ENCODE measurements at regions not wholly inside any gene's neighbourhood (a gene's known extent, or its start where the extent isn't known, plus 50 kb on each side); places are given as distances from the start of the nearest gene placed in this dataset.

DNA sequence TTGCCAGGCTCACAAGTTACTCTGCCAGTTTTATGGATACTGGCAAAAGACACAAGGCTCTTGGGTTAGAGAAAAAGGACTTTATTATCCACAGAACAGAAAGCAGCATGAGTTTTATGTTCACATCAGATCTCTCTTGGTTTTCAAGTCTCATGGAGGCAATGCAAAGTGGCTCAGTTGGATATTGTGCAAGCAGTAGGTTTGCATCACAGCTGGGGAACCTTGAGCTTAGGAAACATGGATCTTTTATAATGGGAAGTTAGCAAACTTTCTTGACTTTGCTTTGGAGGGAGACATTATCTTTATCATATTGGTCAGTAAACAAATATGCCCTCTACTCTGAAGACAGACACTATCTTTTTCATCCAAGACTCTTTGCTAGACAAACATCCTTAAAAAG lies 109.2 kb upstream of the GRPR start:
- Mint-ChIP-seq H3K27ac (no peak overlapping the region), H3K9me3 (no peaks in the 10 kb centered on the region), H3K4me3 (no peak overlapping the region), H3K36me3 (no peaks in the 10 kb centered on the region), H3K4me1 (ENCODE audit: low read depth in 2 of 2) (no peaks in the 10 kb centered on the region), H3K27me3 (peaks cover 0 to 22% of the 10 kb centered on the region in 2 donors)
- ATAC-seq, result no peak
- no peak for DNase-seq (ENCODE audit: low spot score)

DNA sequence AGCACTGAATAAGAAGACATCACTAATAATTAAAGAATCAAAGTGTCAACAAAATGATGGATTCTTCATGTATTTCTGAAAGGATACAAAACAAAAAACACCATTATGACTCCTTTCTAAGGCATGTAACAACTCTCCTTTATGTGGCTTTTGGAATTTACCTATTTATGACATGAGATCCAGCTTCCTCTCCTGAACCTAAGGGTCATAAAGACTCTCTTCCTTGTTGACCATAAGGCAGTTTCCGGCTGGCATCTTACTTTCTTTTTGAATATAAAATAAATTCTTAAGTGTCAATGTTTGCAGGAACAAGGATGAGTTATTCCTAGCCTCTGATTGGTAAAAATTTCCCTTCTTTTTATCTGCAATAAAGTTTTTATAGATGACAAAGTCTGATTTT lies 111.1 kb upstream of the GRPR start:
- H3K27me3 Mint-ChIP-seq, result peaks cover 0 to 28% of the 10 kb centered on the region in 2 donors
- DNase-seq (ENCODE audit: low spot score), result no peak
- H3K36me3 Mint-ChIP-seq, result no peaks in the 10 kb centered on the region
- no peak overlapping the region for H3K4me3 Mint-ChIP-seq
- ATAC-seq, result no peak
- H3K27ac Mint-ChIP-seq, result no peak overlapping the region
- no peaks in the 10 kb centered on the region for H3K4me1 Mint-ChIP-seq (ENCODE audit: low read depth in 2 of 2)
- no peaks in the 10 kb centered on the region for H3K9me3 Mint-ChIP-seq

DNA sequence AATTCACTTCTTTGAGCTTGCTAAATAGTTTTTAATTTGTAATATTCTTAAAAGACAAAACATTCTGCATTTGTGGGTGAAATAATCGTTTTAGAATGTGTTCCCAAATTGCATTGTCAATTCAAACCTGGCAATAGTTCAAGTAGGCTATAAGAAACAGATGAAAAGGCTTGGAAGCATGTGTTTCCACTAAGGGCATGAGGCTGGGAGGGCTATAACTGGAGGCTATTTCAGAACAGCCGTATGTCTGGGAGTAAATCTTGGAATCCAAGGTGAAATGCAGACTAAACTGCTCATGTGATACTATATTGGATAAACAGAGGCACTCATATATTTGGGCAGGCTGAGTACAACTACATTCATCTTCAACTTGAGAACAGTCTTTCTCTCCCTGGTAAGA lies 117.4 kb upstream of the GRPR start:
- DNase-seq (ENCODE audit: low spot score) (no peak), ATAC-seq (no peak)
- H3K9me3 Mint-ChIP-seq, result no peaks in the 10 kb centered on the region
- no peaks in the 10 kb centered on the region for H3K4me1 Mint-ChIP-seq (ENCODE audit: low read depth in 2 of 2)
- H3K27me3 Mint-ChIP-seq, result peaks cover 9 to 39% of the 10 kb centered on the region in 2 donors
- no peaks in the 10 kb centered on the region for H3K36me3 Mint-ChIP-seq
- H3K4me3 Mint-ChIP-seq, result no peak overlapping the region
- H3K27ac Mint-ChIP-seq, result no peak overlapping the region

DNA sequence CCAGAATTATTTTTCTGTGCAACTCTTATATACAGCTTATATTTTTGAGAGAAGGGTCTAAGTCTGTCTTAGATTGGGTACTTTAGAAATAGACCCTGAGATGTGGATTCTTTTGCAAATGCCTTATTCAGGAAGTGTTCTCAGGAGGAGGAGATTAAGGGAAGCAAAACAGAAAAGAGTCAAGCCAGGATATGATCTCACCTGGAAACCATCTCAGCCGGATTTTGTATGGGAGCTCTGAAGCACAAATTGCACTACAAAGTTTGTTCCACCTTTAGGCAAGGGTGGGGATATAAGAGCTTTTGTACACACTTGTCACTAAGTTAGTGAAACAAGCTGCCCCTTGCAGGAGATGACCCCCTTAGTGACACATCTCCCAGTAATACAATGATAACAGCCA lies 121.2 kb upstream of the GRPR start:
- Mint-ChIP-seq H3K4me3 (no peak overlapping the region), H3K4me1 (ENCODE audit: low read depth in 2 of 2) (no peaks in the 10 kb centered on the region), H3K27ac (no peak overlapping the region), H3K36me3 (no peaks in the 10 kb centered on the region), H3K27me3 (peaks cover 10 to 23% of the 10 kb centered on the region in 2 donors), H3K9me3 (no peaks in the 10 kb centered on the region)
- DNase-seq (ENCODE audit: low spot score) (no peak), ATAC-seq (no peak)

DNA sequence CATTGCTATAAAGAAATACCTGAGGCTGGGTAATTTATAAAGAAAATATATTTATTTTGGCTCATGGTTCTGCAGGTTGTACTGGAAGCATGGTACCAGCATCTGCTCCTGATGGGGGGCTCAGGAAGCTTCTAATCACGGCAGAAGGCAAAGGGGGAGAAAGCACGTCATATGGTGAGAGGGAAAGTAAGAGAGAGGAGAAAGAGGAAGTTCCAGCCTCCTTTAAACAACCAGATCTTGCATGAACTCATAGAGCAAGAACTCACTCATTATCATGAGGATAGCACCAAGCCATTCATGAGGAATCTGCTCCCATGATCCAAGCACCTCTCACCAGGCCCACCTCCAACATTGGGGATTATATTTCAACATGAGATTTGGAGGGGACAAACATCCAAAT lies 125.0 kb upstream of the GRPR start:
- Mint-ChIP-seq H3K36me3 (peaks cover 4% of the 10 kb centered on the region), H3K4me3 (no peak overlapping the region), H3K9me3 (peaks cover 6% of the 10 kb centered on the region), H3K4me1 (ENCODE audit: low read depth in 2 of 2) (no peaks in the 10 kb centered on the region), H3K27me3 (peaks cover 21 to 22% of the 10 kb centered on the region in 2 donors), H3K27ac (no peak overlapping the region)
- ATAC-seq (no peak), DNase-seq (ENCODE audit: low spot score) (no peak)

DNA sequence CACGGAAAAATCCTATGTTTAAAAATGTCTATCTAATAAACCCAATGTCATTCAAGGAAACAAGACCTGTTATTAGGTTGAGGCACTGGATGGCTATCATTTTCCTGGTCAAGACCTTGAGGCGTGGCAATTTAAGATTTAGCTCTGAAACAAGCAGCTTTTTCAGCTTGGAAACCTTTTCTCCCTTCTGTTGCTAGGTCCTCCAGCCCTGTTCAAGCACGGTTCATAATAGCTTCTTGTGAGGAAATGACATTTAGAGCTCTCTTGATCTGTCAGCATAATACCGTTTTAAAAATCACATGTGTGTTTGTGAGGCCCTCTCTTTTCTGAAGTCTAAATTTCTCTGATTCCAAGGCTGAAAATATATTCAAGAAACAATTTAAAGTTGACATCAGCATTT lies 133.6 kb upstream of the GRPR start:
- DNase-seq (ENCODE audit: low spot score) (no peak), ATAC-seq (no peak)
- peaks cover 9% of the 10 kb centered on the region for H3K9me3 Mint-ChIP-seq
- H3K27ac Mint-ChIP-seq, result no peak overlapping the region
- H3K4me1 Mint-ChIP-seq (ENCODE audit: low read depth in 2 of 2), result peaks cover 5 to 6% of the 10 kb centered on the region in 2 donors
- peaks cover 8% of the 10 kb centered on the region for H3K36me3 Mint-ChIP-seq
- H3K27me3 Mint-ChIP-seq, result peaks cover 23 to 34% of the 10 kb centered on the region in 2 donors
- no peak overlapping the region for H3K4me3 Mint-ChIP-seq

DNA sequence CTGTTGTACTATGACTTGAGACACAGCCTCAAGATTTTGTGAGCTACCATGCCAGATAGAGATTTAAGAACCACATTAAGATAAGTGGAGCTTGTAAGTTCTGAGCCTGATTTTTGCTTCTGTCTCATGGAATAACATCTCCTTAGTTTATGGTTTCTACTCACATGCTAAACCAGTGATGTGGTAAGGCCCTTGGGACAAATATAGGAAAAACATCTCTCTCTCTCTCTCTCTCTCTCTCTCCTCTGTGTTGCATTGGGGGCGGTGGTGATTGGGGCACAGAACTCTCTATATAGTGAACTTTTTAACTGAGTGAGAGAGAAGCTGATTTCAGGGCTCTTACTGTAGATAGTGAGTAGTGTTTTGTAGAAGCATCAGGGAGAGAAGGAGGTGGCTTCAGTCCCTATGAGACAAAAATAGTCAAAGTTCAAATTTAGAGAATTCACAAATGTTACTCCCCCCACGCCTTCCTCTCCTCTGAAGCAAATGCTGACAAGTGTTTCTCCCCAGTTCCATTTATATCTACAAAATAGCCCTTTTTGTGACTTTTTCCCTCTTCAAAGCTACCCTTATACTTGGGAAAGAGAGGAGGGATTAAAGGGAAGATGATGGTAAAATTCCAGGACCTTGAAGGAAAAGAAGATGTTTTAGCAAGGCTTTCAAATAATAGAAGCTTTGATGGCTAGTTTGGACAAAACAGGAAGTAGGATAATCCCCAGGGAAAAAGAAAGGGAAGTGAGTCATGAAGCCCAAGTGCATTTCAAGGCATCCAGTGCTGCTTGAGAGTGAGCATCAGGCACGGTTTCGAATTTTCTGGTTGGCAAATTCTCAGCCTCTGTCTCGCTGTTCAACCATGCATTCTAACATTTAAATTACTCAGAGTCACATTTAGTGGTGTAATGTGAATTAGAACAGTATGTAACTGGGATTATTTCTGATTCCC lies 134.3 kb upstream of the AP1S2 start:
- Mint-ChIP-seq H3K27me3 (peaks cover 15 to 32% of the 10 kb centered on the region in 2 donors), H3K27ac (peak overlapping the region in 1 of 2 donors; percentile 15), H3K4me1 (ENCODE audit: low read depth in 2 of 2) (peaks cover 5 to 12% of the 10 kb centered on the region in 2 donors), H3K9me3 (peaks cover 5% of the 10 kb centered on the region), H3K36me3 (peaks cover 4% of the 10 kb centered on the region), H3K4me3 (no peak overlapping the region)
- DNase-seq (ENCODE audit: low spot score), result no peak
- ATAC-seq, result no peak

DNA sequence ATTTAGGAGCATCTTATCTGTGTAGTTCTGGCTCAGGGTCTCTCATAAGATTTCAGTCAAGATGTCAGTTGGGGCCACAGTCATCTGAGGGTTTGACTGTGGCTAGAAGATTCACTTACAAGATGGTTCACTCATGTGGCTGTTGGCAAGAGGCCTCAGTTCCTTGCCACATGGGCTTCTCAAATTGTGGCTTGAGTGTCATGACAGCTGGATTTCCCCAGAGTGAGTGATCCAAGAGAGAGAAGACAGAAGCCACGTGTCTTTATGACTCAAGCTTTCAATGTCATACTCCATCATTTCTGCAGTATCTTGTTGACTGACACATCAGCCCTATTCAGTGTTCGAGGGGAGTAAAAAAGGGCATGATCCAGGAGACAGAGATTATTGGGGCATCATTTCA lies 131.3 kb upstream of the AP1S2 start:
- Mint-ChIP-seq H3K27me3 (peaks cover 12 to 28% of the 10 kb centered on the region in 2 donors), H3K36me3 (peaks cover 4% of the 10 kb centered on the region), H3K9me3 (peaks cover 3% of the 10 kb centered on the region), H3K4me3 (peak overlapping the region; percentile 3), H3K27ac (peak overlapping the region in 1 of 2 donors; percentile 15), H3K4me1 (ENCODE audit: low read depth in 2 of 2) (peaks cover 5 to 12% of the 10 kb centered on the region in 2 donors)
- ATAC-seq, result peak; percentile 94 to 95
- peak; percentile 71 for DNase-seq (ENCODE audit: low spot score)

DNA sequence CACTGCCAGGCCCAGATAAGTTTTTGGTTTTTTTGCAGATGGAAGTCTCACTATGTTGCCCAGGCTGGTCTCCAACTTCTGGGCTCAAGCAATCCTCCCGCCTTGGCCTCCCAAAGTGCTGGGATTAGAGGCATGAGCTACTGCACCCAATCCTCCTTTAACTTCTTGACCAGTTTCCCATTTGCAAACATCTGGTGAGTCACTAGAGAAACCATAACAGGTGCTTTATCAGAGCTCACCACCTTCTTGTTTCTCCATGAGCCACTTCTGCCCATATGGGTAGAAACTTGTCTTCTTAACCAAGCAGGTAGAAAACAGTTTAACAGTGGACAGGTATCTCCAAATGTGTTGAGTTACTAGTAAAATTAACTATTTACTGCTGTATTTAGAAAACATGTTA lies 128.4 kb upstream of the AP1S2 start:
- H3K9me3 Mint-ChIP-seq, result peaks cover 3% of the 10 kb centered on the region
- H3K27ac Mint-ChIP-seq, result no peak overlapping the region
- H3K36me3 Mint-ChIP-seq, result peaks cover 4% of the 10 kb centered on the region
- H3K4me3 Mint-ChIP-seq, result no peak overlapping the region
- peaks cover 7 to 19% of the 10 kb centered on the region in 2 donors for H3K27me3 Mint-ChIP-seq
- ATAC-seq, result no peak
- H3K4me1 Mint-ChIP-seq (ENCODE audit: low read depth in 2 of 2), result peaks cover 5 to 12% of the 10 kb centered on the region in 2 donors
- DNase-seq (ENCODE audit: low spot score), result no peak

DNA sequence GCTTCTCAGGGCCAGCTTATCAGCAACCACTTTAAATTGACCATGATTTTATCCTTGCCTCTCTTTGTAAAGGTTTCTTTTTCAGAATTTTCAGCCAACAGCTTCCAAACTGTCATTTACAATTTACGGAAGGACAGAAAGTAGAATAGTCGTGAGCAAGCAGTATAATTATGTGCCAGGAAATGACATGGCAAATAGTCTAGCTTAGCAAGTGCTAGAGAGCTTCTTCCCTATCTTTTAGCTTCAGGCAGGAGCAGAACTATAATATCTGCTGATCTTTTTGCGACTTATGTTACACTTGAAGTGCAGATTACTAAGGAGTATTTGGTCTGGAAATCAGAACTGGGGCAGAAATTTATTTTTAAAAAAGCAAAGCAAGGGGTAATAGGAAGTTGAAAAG lies 123.0 kb upstream of the AP1S2 start:
- H3K9me3 Mint-ChIP-seq, result no peaks in the 10 kb centered on the region
- H3K36me3 Mint-ChIP-seq, result no peaks in the 10 kb centered on the region
- DNase-seq (ENCODE audit: low spot score) (no peak), ATAC-seq (no peak)
- H3K27ac Mint-ChIP-seq, result no peak overlapping the region
- H3K27me3 Mint-ChIP-seq, result peaks cover 0 to 21% of the 10 kb centered on the region in 2 donors
- peaks cover 0 to 6% of the 10 kb centered on the region in 2 donors for H3K4me1 Mint-ChIP-seq (ENCODE audit: low read depth in 2 of 2)
- H3K4me3 Mint-ChIP-seq, result peak overlapping the region; percentile 15

DNA sequence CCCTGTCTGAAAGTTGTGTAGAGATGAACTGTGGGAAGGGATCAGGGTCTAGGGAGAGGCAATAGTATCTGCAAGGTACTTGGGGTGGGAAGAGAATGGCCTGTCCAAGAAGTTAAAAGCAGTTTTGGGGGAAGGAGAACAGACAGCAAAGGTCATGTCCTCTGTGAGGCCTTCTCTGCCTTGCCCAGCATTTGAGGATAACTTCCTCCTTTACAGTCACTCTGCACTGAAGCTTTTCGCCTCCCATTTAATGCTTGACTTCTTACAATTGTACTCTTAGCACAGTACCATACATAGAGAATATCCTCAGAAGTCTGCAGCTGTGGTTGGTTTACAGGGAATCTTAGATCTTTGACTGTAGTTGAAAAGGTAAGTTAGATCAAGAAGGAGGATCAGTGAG lies 121.8 kb upstream of the AP1S2 start:
- DNase-seq (ENCODE audit: low spot score) (no peak), ATAC-seq (no peak)
- Mint-ChIP-seq H3K4me1 (ENCODE audit: low read depth in 2 of 2) (peaks cover 0 to 6% of the 10 kb centered on the region in 2 donors), H3K9me3 (no peaks in the 10 kb centered on the region), H3K27ac (no peak overlapping the region), H3K36me3 (no peaks in the 10 kb centered on the region), H3K4me3 (no peak overlapping the region), H3K27me3 (peaks cover 0 to 21% of the 10 kb centered on the region in 2 donors)

DNA sequence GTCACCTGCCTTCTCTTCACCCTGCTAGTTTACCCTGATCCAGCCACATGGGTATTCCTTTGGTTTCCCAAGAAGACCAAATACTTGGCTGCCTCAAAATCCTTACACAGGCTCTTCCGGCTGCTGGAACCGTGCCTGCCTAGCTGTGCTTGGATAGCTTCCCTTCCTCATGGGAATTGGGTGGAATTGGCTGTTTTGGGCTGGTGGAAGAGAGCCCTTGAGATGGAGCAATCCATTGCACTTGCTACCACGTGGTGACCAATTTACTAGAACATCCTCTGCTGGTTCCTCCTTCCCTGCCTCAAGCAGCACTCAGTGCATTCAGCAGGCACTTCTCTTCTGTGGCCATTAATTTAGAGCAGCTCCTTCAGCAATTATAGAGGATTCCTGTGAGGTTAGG lies 119.3 kb upstream of the AP1S2 start:
- Mint-ChIP-seq H3K36me3 (no peaks in the 10 kb centered on the region), H3K27me3 (peaks cover 5 to 24% of the 10 kb centered on the region in 2 donors), H3K9me3 (no peaks in the 10 kb centered on the region), H3K4me3 (no peak overlapping the region), H3K4me1 (ENCODE audit: low read depth in 2 of 2) (peaks cover 0 to 6% of the 10 kb centered on the region in 2 donors), H3K27ac (no peak overlapping the region)
- ATAC-seq, result no peak
- no peak for DNase-seq (ENCODE audit: low spot score)

DNA sequence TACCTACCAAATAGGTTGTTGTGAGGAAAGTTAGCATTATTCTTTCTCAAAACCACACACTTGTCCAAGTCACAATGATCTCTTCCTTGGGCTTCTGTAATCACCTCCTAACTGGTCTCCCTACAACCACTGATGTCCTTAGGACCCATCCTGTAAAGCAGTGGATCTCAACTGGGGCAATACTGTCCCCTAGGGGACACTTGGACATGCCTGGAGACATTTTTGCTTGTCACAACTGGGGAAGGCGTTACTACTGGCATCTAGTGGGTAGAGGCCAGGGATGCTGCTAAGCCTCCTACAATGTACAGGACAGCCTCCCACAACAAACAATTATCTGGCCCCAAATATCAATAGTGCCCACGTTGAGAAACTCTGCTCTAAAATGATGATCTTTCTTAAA lies 118.7 kb upstream of the AP1S2 start:
- Mint-ChIP-seq H3K9me3 (no peaks in the 10 kb centered on the region), H3K36me3 (no peaks in the 10 kb centered on the region), H3K4me1 (ENCODE audit: low read depth in 2 of 2) (peaks cover 0 to 6% of the 10 kb centered on the region in 2 donors), H3K27me3 (peaks cover 5 to 24% of the 10 kb centered on the region in 2 donors), H3K27ac (no peak overlapping the region), H3K4me3 (no peak overlapping the region)
- DNase-seq (ENCODE audit: low spot score) (no peak), ATAC-seq (peak; percentile 66 to 78)

DNA sequence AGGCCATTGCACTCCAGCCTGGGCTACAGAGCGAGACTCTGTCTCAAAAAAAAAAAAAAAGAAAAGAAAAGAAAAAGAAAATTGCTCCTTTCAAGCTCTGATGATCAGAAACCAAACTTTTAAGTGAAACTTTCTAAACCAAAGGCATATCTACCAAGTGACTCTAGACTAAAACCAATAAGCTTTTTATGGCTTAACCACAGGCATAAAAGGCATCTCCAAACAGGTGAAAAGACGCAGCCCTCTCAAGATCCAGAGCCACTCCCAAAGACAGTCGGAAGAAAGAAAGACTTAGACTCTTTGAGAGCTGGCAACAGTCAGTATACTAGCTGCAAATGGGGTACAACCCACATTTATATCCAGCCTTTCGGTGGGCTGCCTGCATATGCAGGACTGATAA lies 117.1 kb upstream of the AP1S2 start:
- Mint-ChIP-seq H3K27me3 (peaks cover 5 to 19% of the 10 kb centered on the region in 2 donors), H3K27ac (no peak overlapping the region), H3K36me3 (no peaks in the 10 kb centered on the region), H3K4me1 (ENCODE audit: low read depth in 2 of 2) (peaks cover 0 to 6% of the 10 kb centered on the region in 2 donors), H3K4me3 (no peak overlapping the region), H3K9me3 (no peaks in the 10 kb centered on the region)
- DNase-seq (ENCODE audit: low spot score) (no peak), ATAC-seq (no peak)
